ENCODE measurements at regions not wholly inside any gene's neighbourhood (a gene's known extent, or its start where the extent isn't known, plus 50 kb on each side); places are given as distances from the start of the nearest gene placed in this dataset.

- TF ChIP-seq DPF2 (IDR thresholded peaks at IDR 0.05) (no peak), ADNP (tag; IDR thresholded peaks at IDR 0.05) (no peak), RBM22 (IDR thresholded peaks at IDR 0.05; ENCODE audit: low read depth, low read length, poor library complexity, severe bottlenecking) (no peak), RBM14 (IDR thresholded peaks at IDR 0.05; ENCODE audit: borderline replicate concordance, insufficient read depth, low read depth, low read length) (no peak), ZNF41 (CRISPR knock-in tag; conservative IDR thresholded peaks at IDR 0.05) (no peak), SRF (CRISPR knock-in tag; IDR thresholded peaks at IDR 0.05) (no peak), MAFG (tag; conservative IDR thresholded peaks at IDR 0.05) (no peak), ZNF583 (CRISPR knock-in tag; IDR thresholded peaks at IDR 0.05) (no peak), U2AF1 (optimal IDR thresholded peaks at IDR 0.05; ENCODE audit: low read depth, low read length) (no peak), ZNF512 (tag; IDR thresholded peaks at IDR 0.05) (no peak), ZBTB17 (CRISPR knock-in tag; IDR thresholded peaks at IDR 0.05) (no peak)
Observed at GRCh38 chr4:183828839-183829238, 76.3 kb upstream of the STOX2 start.

More at GRCh38 chr4:183828839-183829238, 76.3 kb upstream of the STOX2 start:
- no TSS peak for BruUV-seq (replicated peaks)
- Histone ChIP-seq H3K4me2 (ENCODE audit: insufficient read depth, low read length) (no peak overlapping the region), H2AFZ (ENCODE audit: low read depth, low read length) (no peak overlapping the region), H3K4me3 (no peak overlapping the region), H3K27ac (ENCODE audit: extremely low read depth, low read depth, low read length) (no peak overlapping the region), H3K4me1 (replicated peaks in 1 of 2; ENCODE audit: control insufficient read depth in 2 of 2, insufficient read depth in 2 of 2, low read length in 2 of 2) (no peaks in the 10 kb centered on the region), H4K20me1 (replicated peaks; ENCODE audit: control insufficient read depth, insufficient read depth, low read length) (no peaks in the 10 kb centered on the region), H3K9me3 (replicated peaks; ENCODE audit: control insufficient read depth, insufficient read depth, low read depth, low read length) (no peaks in the 10 kb centered on the region), H3K9me1 (ENCODE audit: control insufficient read depth, insufficient read depth, low read length) (no peaks in the 10 kb centered on the region), H3K36me3 (ENCODE audit: control insufficient read depth, insufficient read depth, low read length) (no peaks in the 10 kb centered on the region), H3K9ac (ENCODE audit: insufficient read depth in 1 of 2, low read depth in 2 of 2, low read length in 2 of 2) (no peak overlapping the region), H3K79me2 (ENCODE audit: control insufficient read depth, insufficient read depth, low read length) (no peaks in the 10 kb centered on the region), H3K27me3 (ENCODE audit: control insufficient read depth in 2 of 2, insufficient read depth in 2 of 2, low read length in 2 of 2) (peaks cover 19 to 31% of the 10 kb centered on the region in 2 experiments)
- in situ Hi-C loops (cut with MboI) = no loop called here
- ChIA-PET CTCF (ENCODE audit: low intra/inter-chr PET ratio) (no interaction called here), POLR2A (no interaction called here)
- no peak for ATAC-seq
- WGBS (ENCODE audit: insufficient coverage, low coverage, missing lambda C conversion rate) = 0% methylated on average over 3 of the region's 3 CpGs
- DNase-seq (ENCODE audit: extremely low read depth in 1 of 4, low spot score in 3 of 4) = no peak
- intact Hi-C loops (cut with micrococcal nuclease) = no loop called here
- no peak for FAIRE-seq
